Astrocyte (in vitro differentiated cells and primary cell): ENCODE measurements at regions not wholly inside any gene's neighbourhood (a gene's known extent, or its start where the extent isn't known, plus 50 kb on each side); places are given as distances from the start of the nearest gene placed in this dataset.

Source experiments
- DNase-seq: peaks from one replicate; pipeline ENCODE4 v3.0.0-alpha.2; 2010; ENCODE audit warnings: low read depth
- FAIRE-seq: peaks from 2 replicates; lab custom pipeline; 2011; peaks lifted over from hg19 to GRCh38; lab: Jason Lieb, UNC
- H2AFZ ChIP-seq: 2 replicates; pipeline ENCODE4 v1.6.0; 2012; ENCODE audit warnings: low read depth, low read length, inconsistent platforms
- H3K27ac ChIP-seq: 2 replicates; pipeline ENCODE4 v1.5.1; 2011; ENCODE audit warnings: low read depth, low read length, inconsistent platforms
- H3K27me3 ChIP-seq: 2 replicates; pipeline ENCODE4 v1.6.0; 2011; ENCODE audit warnings: low read length, inconsistent platforms; ENCODE audit not compliant: insufficient read depth
- H3K36me3 ChIP-seq: 2 replicates; pipeline ENCODE4 v1.5.1; 2011; ENCODE audit warnings: low read length, inconsistent platforms; ENCODE audit not compliant: insufficient read depth
- H3K4me1 ChIP-seq: 2 replicates; pipeline ENCODE4 v1.5.1; 2011; ENCODE audit warnings: low read length, inconsistent platforms; ENCODE audit not compliant: insufficient read depth
- H3K4me2 ChIP-seq: 2 replicates; pipeline ENCODE4 v1.6.0; 2012; ENCODE audit warnings: low read length, inconsistent platforms
- H3K4me3 ChIP-seq: 2 replicates; pipeline ENCODE4 v1.5.1; 2011; ENCODE audit warnings: low read depth, mild to moderate bottlenecking, low read length, inconsistent platforms; ENCODE audit not compliant: insufficient read depth
- H3K79me2 ChIP-seq: 2 replicates; pipeline ENCODE4 v1.6.0; 2012; ENCODE audit warnings: mild to moderate bottlenecking, low read length, inconsistent platforms; ENCODE audit not compliant: insufficient read depth
- H3K9ac ChIP-seq: 2 replicates; pipeline ENCODE4 v1.6.0; 2012; ENCODE audit warnings: mild to moderate bottlenecking, low read length, inconsistent platforms
- H3K9me3 ChIP-seq: 2 replicates; pipeline ENCODE4 v1.5.1; 2012; ENCODE audit warnings: low read depth, mild to moderate bottlenecking, low read length, inconsistent platforms; ENCODE audit not compliant: insufficient read depth
- H4K20me1 ChIP-seq: 2 replicates; pipeline ENCODE4 v1.6.0; 2012; ENCODE audit warnings: low read length, inconsistent platforms; ENCODE audit not compliant: insufficient read depth
- H3K27ac Mint-ChIP-seq: one replicate; pipeline ENCODE4 v1.8.0; 2021; ENCODE audit warnings: mild to moderate bottlenecking, mixed read lengths; ENCODE audit not compliant: unreplicated experiment
- H3K27me3 Mint-ChIP-seq: one replicate; pipeline ENCODE4 v1.8.0; 2021; ENCODE audit warnings: low read depth, mixed read lengths; ENCODE audit not compliant: unreplicated experiment
- H3K36me3 Mint-ChIP-seq: one replicate; pipeline ENCODE4 v1.8.0; 2021; ENCODE audit warnings: low read depth, mixed read lengths; ENCODE audit not compliant: unreplicated experiment
- H3K4me1 Mint-ChIP-seq: one replicate; pipeline ENCODE4 v1.8.0; 2021; ENCODE audit warnings: low read depth, mixed read lengths; ENCODE audit not compliant: unreplicated experiment
- H3K4me3 Mint-ChIP-seq: one replicate; pipeline ENCODE4 v1.8.0; 2021; ENCODE audit warnings: mild to moderate bottlenecking, moderate library complexity, mixed read lengths; ENCODE audit not compliant: unreplicated experiment
- H3K9me3 Mint-ChIP-seq: one replicate; pipeline ENCODE4 v1.8.0; 2021; ENCODE audit warnings: mild to moderate bottlenecking, mixed read lengths; ENCODE audit not compliant: unreplicated experiment
- CTCF ChIP-seq: IDR thresholded peaks from 2 replicates; pipeline ENCODE4 v1.5.1; 2011; ENCODE audit warnings: low read depth, mild to moderate bottlenecking, inconsistent platforms, low read length, moderate library complexity; ENCODE audit not compliant: insufficient read depth
- EZH2 ChIP-seq: IDR thresholded peaks from 2 replicates; pipeline ENCODE4 v1.6.1; 2012; ENCODE audit warnings: mild to moderate bottlenecking, low read length, inconsistent platforms; ENCODE audit not compliant: insufficient read depth

- no peak overlapping the region for H3K4me3 ChIP-seq
- Mint-ChIP-seq H3K4me1 (no peaks in the 10 kb centered on the region), H3K36me3 (no peaks in the 10 kb centered on the region), H3K27me3 (no peaks in the 10 kb centered on the region), H3K27ac (no peak overlapping the region), H3K4me3 (no peak overlapping the region), H3K9me3 (peaks cover 3% of the 10 kb centered on the region)
- DNase-seq (no peak), FAIRE-seq (no peak)
- no peaks in the 10 kb centered on the region for H3K4me1 ChIP-seq
- H2AFZ ChIP-seq, result no peak overlapping the region
- no peak overlapping the region for H3K4me2 ChIP-seq
- H3K27ac ChIP-seq, result no peak overlapping the region
- no peaks in the 10 kb centered on the region for H3K9me3 ChIP-seq
- no peaks in the 10 kb centered on the region for H3K36me3 ChIP-seq
- H3K27me3 ChIP-seq, result no peaks in the 10 kb centered on the region
- no peaks in the 10 kb centered on the region for H3K79me2 ChIP-seq
- H3K9ac ChIP-seq, result no peak overlapping the region
- no peak for TF ChIP-seq EZH2
- no peak for TF ChIP-seq CTCF
- no peaks in the 10 kb centered on the region for H4K20me1 ChIP-seq
Measured at GRCh38 chr3:28900301-28900700, 380.6 kb upstream of the RBMS3 start.

- Mint-ChIP-seq H3K36me3 (no peaks in the 10 kb centered on the region), H3K9me3 (peaks cover 6% of the 10 kb centered on the region), H3K4me1 (no peaks in the 10 kb centered on the region), H3K27ac (no peak overlapping the region), H3K27me3 (no peaks in the 10 kb centered on the region), H3K4me3 (no peak overlapping the region)
- no peak for TF ChIP-seq EZH2
- TF ChIP-seq CTCF, result no peak
- Histone ChIP-seq H3K36me3 (no peaks in the 10 kb centered on the region), H3K79me2 (no peaks in the 10 kb centered on the region), H3K4me3 (no peak overlapping the region), H3K4me2 (no peak overlapping the region), H3K9me3 (no peaks in the 10 kb centered on the region), H3K9ac (no peak overlapping the region), H3K27ac (no peak overlapping the region), H3K27me3 (no peaks in the 10 kb centered on the region), H4K20me1 (no peaks in the 10 kb centered on the region), H2AFZ (no peak overlapping the region), H3K4me1 (no peaks in the 10 kb centered on the region)
- DNase-seq (no peak), FAIRE-seq (no peak)
Measured at GRCh38 chr3:28901018-28901417, 379.9 kb upstream of the RBMS3 start.

GRCh38 chr3:28903171-28903601 lies 377.7 kb upstream of the RBMS3 start:
- TF ChIP-seq CTCF (no peak), EZH2 (no peak)
- Mint-ChIP-seq H3K9me3 (peaks cover 6% of the 10 kb centered on the region), H3K27me3 (no peaks in the 10 kb centered on the region), H3K4me3 (no peak overlapping the region), H3K36me3 (no peaks in the 10 kb centered on the region), H3K4me1 (peaks cover 5% of the 10 kb centered on the region), H3K27ac (no peak overlapping the region)
- no peak overlapping the region for H3K27ac ChIP-seq
- H4K20me1 ChIP-seq, result no peaks in the 10 kb centered on the region
- H3K4me1 ChIP-seq, result no peaks in the 10 kb centered on the region
- H3K27me3 ChIP-seq, result no peaks in the 10 kb centered on the region
- no peak overlapping the region for H3K9ac ChIP-seq
- H3K4me2 ChIP-seq, result no peak overlapping the region
- DNase-seq (no peak), FAIRE-seq (no peak)
- H3K4me3 ChIP-seq, result no peak overlapping the region
- H3K9me3 ChIP-seq, result no peaks in the 10 kb centered on the region
- no peak overlapping the region for H2AFZ ChIP-seq
- H3K36me3 ChIP-seq, result no peaks in the 10 kb centered on the region
- H3K79me2 ChIP-seq, result no peaks in the 10 kb centered on the region
